H1 (cell line): ENCODE measurements at regions not wholly inside any gene's neighbourhood (a gene's known extent, or its start where the extent isn't known, plus 50 kb on each side); places are given as distances from the start of the nearest gene placed in this dataset.

Experiments used
- CTCF ChIA-PET: fragments of 300-600 bp; sonication (Branson Sonifier 250); formaldehyde crosslinking; loops from one replicate; lab custom pipeline; 2021; ENCODE audit not compliant: partially characterized antibody; lab: Charles Lee
- POLR2A ChIA-PET: fragments of 300-600 bp; sonication (Branson Sonifier 250); formaldehyde crosslinking; loops from one replicate; lab custom pipeline; 2021; ENCODE audit warnings: inconsistent platforms; ENCODE audit not compliant: partially characterized antibody; lab: Charles Lee
- DNase-seq, 2 experiments: peaks; one replicate each; pipeline versions ENCODE4 v3.0.0 to v3.0.0-alpha.2; 2010 to 2022; ENCODE audit warnings: low spot score in 2 of 2, low read depth in 1 of 2, mixed read lengths in 1 of 2
- FAIRE-seq: peaks from 2 replicates; lab custom pipeline; 2011; peaks lifted over from hg19 to GRCh38; lab: Jason Lieb, UNC
- H2AFZ ChIP-seq: 2 replicates; pipeline ENCODE4 v1.8.1; 2012; ENCODE audit warnings: low read length, inconsistent platforms
- H2AK5ac ChIP-seq: 2 replicates; pipeline ENCODE4 v1.6.1; 2013; ENCODE audit warnings: low read depth, low read length
- H2BK120ac ChIP-seq: replicated peaks from 2 replicates; pipeline ENCODE3; 2013; ENCODE audit warnings: low read depth, low read length, inconsistent platforms
- H2BK12ac ChIP-seq: 2 replicates; pipeline ENCODE4 v1.6.1; 2013; ENCODE audit warnings: low read depth, low read length
- H2BK15ac ChIP-seq: 2 replicates; pipeline ENCODE4 v1.6.1; 2013; ENCODE audit warnings: low read length
- H2BK20ac ChIP-seq: 2 replicates; pipeline ENCODE4 v1.6.1; 2013; ENCODE audit warnings: low read length
- H2BK5ac ChIP-seq: 2 replicates; pipeline ENCODE4 v1.6.1; 2013; ENCODE audit warnings: low read depth, low read length
- H3K14ac ChIP-seq: 2 replicates; pipeline ENCODE4 v1.6.1; 2013; ENCODE audit warnings: inconsistent platforms; ENCODE audit not compliant: insufficient read length
- H3K18ac ChIP-seq: 2 replicates; pipeline ENCODE4 v1.6.1; 2013; ENCODE audit warnings: low read length; ENCODE audit errors: extremely low read depth
- H3K23ac ChIP-seq: 2 replicates; pipeline ENCODE4 v1.6.1; 2013; ENCODE audit warnings: inconsistent platforms; ENCODE audit not compliant: insufficient read length
- H3K23me2 ChIP-seq: 2 replicates; pipeline ENCODE4 v1.6.1; 2013; ENCODE audit warnings: low read depth, low read length
- H3K27ac ChIP-seq: 2 replicates; pipeline ENCODE4 v1.6.1; 2011; ENCODE audit warnings: low read depth, low read length, inconsistent platforms
- H3K27me3 ChIP-seq, 4 experiments: replicated peaks in 1 of 4; 1 replicate in 1 of 4; 2 replicates in 3 of 4; pipeline versions ENCODE4 v1.6.1 to v1.8.1; 2011 to 2013; ENCODE audit warnings: low read length in 3 of 4, mild to moderate bottlenecking in 3 of 4, inconsistent platforms in 2 of 4, mixed read lengths in 2 of 4, moderate library complexity in 1 of 4; ENCODE audit not compliant: control insufficient read depth in 3 of 4, insufficient read depth in 3 of 4; ENCODE audit errors: extremely low read depth in 1 of 4
- H3K36me3 ChIP-seq, 4 experiments: 2 replicates each; pipeline versions ENCODE4 v1.6.1 to v1.8.1; 2011 to 2013; ENCODE audit warnings: mild to moderate bottlenecking in 4 of 4, low read length in 3 of 4, moderate library complexity in 2 of 4, control low read depth in 1 of 4, inconsistent platforms in 1 of 4; ENCODE audit not compliant: insufficient read depth in 4 of 4, control insufficient read depth in 2 of 4
- H3K4ac ChIP-seq: replicated peaks from 2 replicates; pipeline ENCODE3; 2013; ENCODE audit warnings: low read length, low read depth, mixed read lengths, inconsistent platforms; ENCODE audit not compliant: insufficient read length
- H3K4me1 ChIP-seq, 4 experiments: replicated peaks in 1 of 4; 1 replicate in 1 of 4; 2 replicates in 3 of 4; pipeline versions ENCODE4 v1.6.1 to v1.8.1; 2011 to 2013; ENCODE audit warnings: low read length in 3 of 4, inconsistent platforms in 2 of 4, mixed read lengths in 1 of 4; ENCODE audit not compliant: insufficient read depth in 4 of 4, control insufficient read depth in 3 of 4
- H3K4me2 ChIP-seq, 2 experiments: 2 replicates each; pipeline versions ENCODE4 v1.6.1 to v1.8.1; 2011 to 2013; ENCODE audit warnings: low read depth in 2 of 2, low read length in 2 of 2, control low read depth in 1 of 2, inconsistent platforms in 1 of 2, mild to moderate bottlenecking in 1 of 2; ENCODE audit not compliant: insufficient read depth in 1 of 2
- H3K4me3 ChIP-seq, 4 experiments: fragments of 200-600, 300-600 bp in 1 of 4; sonication (generic), shearing (Covaris generic), sonication (Bioruptor Twin) in 1 of 4; 2 replicates each; pipeline versions ENCODE4 v1.5.1 to v1.8.1; 2011 to 2016; ENCODE audit warnings: low read length in 4 of 4, low read depth in 3 of 4, control low read depth in 2 of 4, inconsistent platforms in 2 of 4, mild to moderate bottlenecking in 2 of 4, mixed read lengths in 1 of 4, moderate library complexity in 1 of 4; ENCODE audit not compliant: insufficient read depth in 2 of 4; ENCODE audit errors: extremely low read depth in 1 of 4
- H3K56ac ChIP-seq: replicated peaks from 2 replicates; pipeline ENCODE3; 2013; ENCODE audit warnings: low read depth, mild to moderate bottlenecking, mixed read lengths, low read length, inconsistent platforms; ENCODE audit not compliant: insufficient read length
- H3K79me1 ChIP-seq: 2 replicates; pipeline ENCODE4 v1.6.1; 2013; ENCODE audit warnings: low read depth, low read length, control low read depth
- H3K79me2 ChIP-seq, 2 experiments: 2 replicates each; pipeline versions ENCODE4 v1.6.1 to v1.8.1; 2012 to 2013; ENCODE audit warnings: low read length in 2 of 2, mild to moderate bottlenecking in 2 of 2, inconsistent platforms in 1 of 2; ENCODE audit not compliant: insufficient read depth in 2 of 2, control insufficient read depth in 1 of 2
- H3K9ac ChIP-seq, 4 experiments: replicated peaks in 1 of 4; 1 replicate in 1 of 4; 2 replicates in 3 of 4; pipeline versions ENCODE4 v1.6.1 to v1.8.1; 2011 to 2013; ENCODE audit warnings: low read depth in 3 of 4, low read length in 3 of 4, control low read depth in 2 of 4, mild to moderate bottlenecking in 2 of 4, moderate library complexity in 2 of 4, inconsistent platforms in 1 of 4; ENCODE audit errors: extremely low read depth in 1 of 4
- H3K9me3 ChIP-seq, 2 experiments: 2 replicates each; pipeline versions ENCODE4 v1.6.1 to v1.8.1; 2012 to 2013; ENCODE audit warnings: mild to moderate bottlenecking in 2 of 2, moderate library complexity in 2 of 2, control low read depth in 1 of 2, inconsistent platforms in 1 of 2, low read depth in 1 of 2, low read length in 1 of 2, mixed read lengths in 1 of 2; ENCODE audit not compliant: insufficient read depth in 2 of 2
- H4K20me1 ChIP-seq, 2 experiments: replicated peaks in 1 of 2; 2 replicates each; pipeline versions ENCODE3 to v1.8.1; 2011 to 2013; ENCODE audit warnings: inconsistent platforms in 2 of 2, low read length in 2 of 2, mild to moderate bottlenecking in 1 of 2; ENCODE audit not compliant: insufficient read depth in 2 of 2, control insufficient read depth in 1 of 2
- H4K5ac ChIP-seq: 2 replicates; pipeline ENCODE4 v1.6.1; 2013; ENCODE audit warnings: low read length, low read depth, mixed read lengths, inconsistent platforms; ENCODE audit not compliant: insufficient read length
- H4K8ac ChIP-seq: 2 replicates; pipeline ENCODE4 v1.8.0; 2013; ENCODE audit warnings: mild to moderate bottlenecking, moderate library complexity, low read length, inconsistent platforms; ENCODE audit not compliant: insufficient read depth; ENCODE audit errors: extremely low read depth
- H4K91ac ChIP-seq: replicated peaks from 2 replicates; pipeline ENCODE3; 2013; ENCODE audit warnings: low read length, mixed read lengths, inconsistent platforms; ENCODE audit not compliant: insufficient read length
- ATF2 ChIP-seq: IDR thresholded peaks from 2 replicates; pipeline ENCODE4 v1.6.1; 2012; ENCODE audit warnings: low read length, inconsistent platforms
- FOSL1 ChIP-seq: IDR thresholded peaks from 2 replicates; pipeline ENCODE4 v1.6.1; 2011; ENCODE audit warnings: mild to moderate bottlenecking, low read depth, low read length, moderate library complexity; ENCODE audit not compliant: insufficient read depth
- JUN ChIP-seq: IDR thresholded peaks from 2 replicates; pipeline ENCODE4 v1.6.1; 2011; ENCODE audit warnings: low read depth, mild to moderate bottlenecking, improper control_type of control experiment, low read length
- PHF8 ChIP-seq: fragments of 200-600 bp; sonication (generic); conservative IDR thresholded peaks from 2 replicates; pipeline ENCODE4 v1.7.1; 2012; ENCODE audit warnings: low read depth, mild to moderate bottlenecking, inconsistent platforms, low read length, moderate library complexity
- SIN3A ChIP-seq, 2 experiments: IDR thresholded peaks in 1 of 2; conservative IDR thresholded peaks in 1 of 2; 2 replicates each; pipeline ENCODE4 v1.6.1; 2011 to 2012; ENCODE audit warnings: low read length in 2 of 2, improper control_type of control experiment in 1 of 2, low read depth in 1 of 2, mild to moderate bottlenecking in 1 of 2
- SP1 ChIP-seq: IDR thresholded peaks from 2 replicates; pipeline ENCODE4 v1.6.1; 2011; ENCODE audit warnings: low read depth, low read length
- SUZ12 ChIP-seq: fragments of 200-600 bp; sonication (generic); IDR thresholded peaks from 2 replicates; pipeline ENCODE4 v1.6.1; 2012; ENCODE audit warnings: mild to moderate bottlenecking, inconsistent platforms, low read length, moderate library complexity, mixed read lengths
- TAF1 ChIP-seq: IDR thresholded peaks from 2 replicates; pipeline ENCODE4 v1.6.1; 2011; ENCODE audit warnings: mild to moderate bottlenecking, low read depth, low read length
- TAF7 ChIP-seq: optimal IDR thresholded peaks from 2 replicates; pipeline ENCODE3; 2011; ENCODE audit warnings: low read depth, mild to moderate bottlenecking, inconsistent platforms, low read length, moderate library complexity, borderline replicate concordance
- TBP ChIP-seq: IDR thresholded peaks from 2 replicates; pipeline ENCODE4 v1.6.1; 2011; ENCODE audit warnings: low read depth, low read length, improper control_type of control experiment
- TCF12 ChIP-seq: IDR thresholded peaks from 2 replicates; pipeline ENCODE4 v1.6.1; 2011; ENCODE audit warnings: low read depth, mild to moderate bottlenecking, low read length
- YY1 ChIP-seq: IDR thresholded peaks from 2 replicates; pipeline ENCODE4 v1.6.1; 2011; ENCODE audit warnings: low read depth, mild to moderate bottlenecking, low read length
- WGBS, 2 experiments: shearing (Covaris generic) in 1 of 2; methylation state at CpG; one replicate each; pipeline versions ENCODE4 v1.1.6 to v1.1.7; 2013 to 2015; ENCODE audit warnings: low lambda C conversion rate in 2 of 2, mixed read lengths in 2 of 2, inconsistent platforms in 1 of 2, low coverage in 1 of 2, missing lambda C conversion rate in 1 of 2; ENCODE audit not compliant: insufficient replicate concordance in 2 of 2, insufficient coverage in 1 of 2, insufficient read length in 1 of 2; ENCODE audit errors: extremely low coverage in 1 of 2, missing lambda C conversion rate in 1 of 2; 5-methylcytosine and 5-hydroxymethylcytosine counted together
- TF ChIP-seq, protein P1 (sequence below): IDR thresholded peaks from 2 replicates; pipeline ENCODE4 v1.6.1; 2012; ENCODE audit warnings: inconsistent platforms

- no peak overlapping the region for H2BK12ac ChIP-seq
- H3K27ac ChIP-seq = no peak overlapping the region
- H3K4me1 ChIP-seq = no peaks in the 10 kb centered on the region
- H2AFZ ChIP-seq = no peak overlapping the region
- no peak for FAIRE-seq
- H2BK120ac ChIP-seq = no peak overlapping the region
- H3K4ac ChIP-seq = no peak overlapping the region
- no peak overlapping the region for H2BK15ac ChIP-seq
- 85% methylated on average over 3 of the region's 3 CpGs; no CpG with 5 or more reads in 1 of the 2 experiments for WGBS, 2 experiments
- no peaks in the 10 kb centered on the region for H3K9me3 ChIP-seq
- no peak overlapping the region for H2BK5ac ChIP-seq
- no peaks in the 10 kb centered on the region for H3K27me3 ChIP-seq
- no peak overlapping the region for H4K5ac ChIP-seq
- no peak overlapping the region for H2AK5ac ChIP-seq
- H4K8ac ChIP-seq = no peak overlapping the region
- H3K36me3 ChIP-seq = no peaks in the 10 kb centered on the region
- CTCF ChIA-PET = interaction anchor here (0.8 to 2.1 kb wide), 3 partner anchors 10 to 12 kb away, joined by 3 to 6 read pairs (median 3); no protein-coding TSS in a partner anchor
- DNase-seq = no peak
- H4K91ac ChIP-seq = no peak overlapping the region
- no peaks in the 10 kb centered on the region for H3K79me2 ChIP-seq
- no peak overlapping the region for H3K14ac ChIP-seq
- no peaks in the 10 kb centered on the region for H3K79me1 ChIP-seq
- H4K20me1 ChIP-seq = peaks cover 0 to 2% of the 10 kb centered on the region in 2 experiments
- H3K56ac ChIP-seq = no peak overlapping the region
- H3K18ac ChIP-seq = no peak overlapping the region
- H3K9ac ChIP-seq = no peak overlapping the region
- no peaks in the 10 kb centered on the region for H3K23me2 ChIP-seq
- H3K4me3 ChIP-seq = no peak overlapping the region
- no peak overlapping the region for H2BK20ac ChIP-seq
- no peak overlapping the region for H3K4me2 ChIP-seq
- H3K23ac ChIP-seq = no peak overlapping the region
- POLR2A ChIA-PET = no interaction called here
- TF ChIP-seq ATF2 (no peak), TBP (no peak), SIN3A (conservative IDR thresholded peaks at IDR 0.05 in 1 of 2, IDR thresholded peaks at IDR 0.05 in 1 of 2; ENCODE audit: low read depth in 1 of 2, low read length in 2 of 2) (no peak), JUN (no peak), TCF12 (no peak), TAF1 (no peak), SP1 (no peak), PHF8 (no peak), SUZ12 (no peak), YY1 (no peak), TAF7 (no peak), FOSL1 (no peak)
- TF ChIP-seq, protein P1, sequence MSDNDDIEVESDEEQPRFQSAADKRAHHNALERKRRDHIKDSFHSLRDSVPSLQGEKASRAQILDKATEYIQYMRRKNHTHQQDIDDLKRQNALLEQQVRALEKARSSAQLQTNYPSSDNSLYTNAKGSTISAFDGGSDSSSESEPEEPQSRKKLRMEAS = no peak
Measured at GRCh38 chr2:9702604-9703084, 71.8 kb upstream of the YWHAQ start.
